Right lobe of liver (tissue), 4 donors: ENCODE measurements at regions not wholly inside any gene's neighbourhood (a gene's known extent, or its start where the extent isn't known, plus 50 kb on each side); places are given as distances from the start of the nearest gene placed in this dataset.

Experiments used
- CTCF ChIP-seq, 4 donors: fragments of 200-600 bp in 3 of 4; fragments of 450-650 bp in 1 of 4; IDR thresholded peaks; one replicate each; pipeline versions ENCODE4 v1.5.1 to v1.8.0; 2016 to 2022; ENCODE audit warnings: antibody characterized with exemption in 4 of 4, mild to moderate bottlenecking in 2 of 4
- POLR2A ChIP-seq: fragments of 450-650 bp; IDR thresholded peaks from one replicate; pipeline ENCODE4 v1.6.1; 2017; ENCODE audit warnings: antibody characterized with exemption, mild to moderate bottlenecking
- donor health status: DM: no; HTN: no; CAD: no.
- donor health status: DM: no; HTN: no; CAD: no.
- donor health status: DM: no; HTN: yes; CAD: no.

DNA sequence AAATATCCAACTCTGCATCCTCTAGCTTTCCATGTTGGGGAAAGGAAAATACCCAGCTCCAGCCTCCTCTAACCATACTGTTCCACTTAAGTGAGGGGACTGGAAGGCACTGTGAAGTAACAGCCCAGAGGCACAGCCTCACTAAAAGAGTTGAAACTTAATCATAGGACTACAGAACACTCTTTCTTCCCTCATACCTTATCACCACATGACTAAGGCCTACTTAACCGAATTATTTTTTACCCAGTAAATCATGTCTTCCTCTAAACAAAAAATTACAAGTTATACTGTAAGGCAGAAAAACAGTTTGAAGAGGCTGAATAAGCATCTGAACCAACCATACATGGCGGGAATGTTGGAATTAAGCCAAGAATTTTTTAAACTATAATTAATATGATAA, 207.4 kb upstream of the MME start:
- no peak for TF ChIP-seq CTCF (IDR thresholded peaks at IDR 0.05)
- TF ChIP-seq POLR2A = no peak
